Fibroblast of lung (primary cell): ENCODE measurements at regions not wholly inside any gene's neighbourhood (a gene's known extent, or its start where the extent isn't known, plus 50 kb on each side); places are given as distances from the start of the nearest gene placed in this dataset.

Experiments used
- CTCF ChIP-seq, 2 donors: IDR thresholded peaks in 1 of 2; conservative IDR thresholded peaks in 1 of 2; 1 replicate in 1 of 2; 2 replicates in 1 of 2; pipeline ENCODE4 v1.5.1; 2011 to 2012; ENCODE audit warnings: low read length in 2 of 2, control low read depth in 1 of 2, inconsistent platforms in 1 of 2, low read depth in 1 of 2, mild to moderate bottlenecking in 1 of 2
- EZH2 ChIP-seq: IDR thresholded peaks from 2 replicates; pipeline ENCODE4 v1.5.1; 2012; ENCODE audit warnings: low read length, control low read depth, mild to moderate bottlenecking; ENCODE audit errors: missing control alignments

GRCh38 chr18:41146301-41146700, 808.7 kb upstream of the PIK3C3 start:
- TF ChIP-seq CTCF (conservative IDR thresholded peaks at IDR 0.05 in 1 of 2, IDR thresholded peaks at IDR 0.05 in 1 of 2; ENCODE audit: low read depth in 1 of 2, low read length in 2 of 2) = no peak
- TF ChIP-seq EZH2 = no peak
